ENCODE measurements at regions not wholly inside any gene's neighbourhood (a gene's known extent, or its start where the extent isn't known, plus 50 kb on each side); places are given as distances from the start of the nearest gene placed in this dataset.
A peak's percentile ranks its signal among the peaks of the same experiment; 100 is the strongest.

GRCh38 chr10:130999376-131000202, 311.9 kb downstream of the TCERG1L start:
- no peaks in the 10 kb centered on the region for H3K4me1 Mint-ChIP-seq
- no peak overlapping the region for H3K27ac Mint-ChIP-seq
- H3K4me3 Mint-ChIP-seq: no peak overlapping the region
- DNase-seq: no peak
- peaks cover 3% of the 10 kb centered on the region for H3K27me3 Mint-ChIP-seq
- no peaks in the 10 kb centered on the region for H3K36me3 Mint-ChIP-seq
- H3K9me3 Mint-ChIP-seq: peaks cover 3% of the 10 kb centered on the region

- Mint-ChIP-seq H3K27ac (peak overlapping the region; percentile 30), H3K4me1 (no peaks in the 10 kb centered on the region), H3K4me3 (no peak overlapping the region), H3K9me3 (peaks cover 4% of the 10 kb centered on the region), H3K27me3 (peaks cover 3% of the 10 kb centered on the region), H3K36me3 (no peaks in the 10 kb centered on the region)
- DNase-seq: no peak
These were observed 311.3 kb downstream of the TCERG1L start for GRCh38 chr10:131000244-131000643.

GRCh38 chr10:131000743-131001142, 310.8 kb downstream of the TCERG1L start:
- peaks cover 4% of the 10 kb centered on the region for H3K9me3 Mint-ChIP-seq
- H3K4me1 Mint-ChIP-seq: no peaks in the 10 kb centered on the region
- H3K27ac Mint-ChIP-seq: no peak overlapping the region
- H3K4me3 Mint-ChIP-seq: no peak overlapping the region
- H3K36me3 Mint-ChIP-seq: no peaks in the 10 kb centered on the region
- peaks cover 3% of the 10 kb centered on the region for H3K27me3 Mint-ChIP-seq
- DNase-seq: no peak

- Mint-ChIP-seq H3K4me1 (no peaks in the 10 kb centered on the region), H3K9me3 (peaks cover 1% of the 10 kb centered on the region), H3K36me3 (no peaks in the 10 kb centered on the region), H3K27me3 (peaks cover 3% of the 10 kb centered on the region), H3K27ac (no peak overlapping the region), H3K4me3 (no peak overlapping the region)
- DNase-seq: no peak
These were observed 310.1 kb downstream of the TCERG1L start for GRCh38 chr10:131001438-131001837.

- Mint-ChIP-seq H3K27ac (no peak overlapping the region), H3K36me3 (no peaks in the 10 kb centered on the region), H3K4me3 (no peak overlapping the region), H3K9me3 (peaks cover 1% of the 10 kb centered on the region), H3K27me3 (peaks cover 3% of the 10 kb centered on the region), H3K4me1 (no peaks in the 10 kb centered on the region)
- no peak for DNase-seq
These were observed 309.3 kb downstream of the TCERG1L start for GRCh38 chr10:131002031-131002861.

- DNase-seq: no peak
- H3K27me3 Mint-ChIP-seq: peaks cover 3% of the 10 kb centered on the region
- no peaks in the 10 kb centered on the region for H3K4me1 Mint-ChIP-seq
- H3K9me3 Mint-ChIP-seq: peaks cover 1% of the 10 kb centered on the region
- H3K36me3 Mint-ChIP-seq: no peaks in the 10 kb centered on the region
- no peak overlapping the region for H3K27ac Mint-ChIP-seq
- no peak overlapping the region for H3K4me3 Mint-ChIP-seq
These were observed 308.1 kb downstream of the TCERG1L start for GRCh38 chr10:131003455-131003854.

GRCh38 chr10:131004276-131004675, 307.2 kb downstream of the TCERG1L start:
- Mint-ChIP-seq H3K27me3 (no peaks in the 10 kb centered on the region), H3K4me3 (no peak overlapping the region), H3K4me1 (no peaks in the 10 kb centered on the region), H3K9me3 (peaks cover 1% of the 10 kb centered on the region), H3K27ac (no peak overlapping the region), H3K36me3 (no peaks in the 10 kb centered on the region)
- DNase-seq: no peak

- H3K9me3 Mint-ChIP-seq: peaks cover 1% of the 10 kb centered on the region
- no peaks in the 10 kb centered on the region for H3K27me3 Mint-ChIP-seq
- DNase-seq: no peak
- no peak overlapping the region for H3K4me3 Mint-ChIP-seq
- no peaks in the 10 kb centered on the region for H3K36me3 Mint-ChIP-seq
- H3K27ac Mint-ChIP-seq: no peak overlapping the region
- H3K4me1 Mint-ChIP-seq: no peaks in the 10 kb centered on the region
These were observed 304.9 kb downstream of the TCERG1L start for GRCh38 chr10:131006458-131007256.

- no peaks in the 10 kb centered on the region for H3K27me3 Mint-ChIP-seq
- peaks cover 1% of the 10 kb centered on the region for H3K9me3 Mint-ChIP-seq
- H3K27ac Mint-ChIP-seq: no peak overlapping the region
- no peaks in the 10 kb centered on the region for H3K36me3 Mint-ChIP-seq
- DNase-seq: no peak
- H3K4me3 Mint-ChIP-seq: no peak overlapping the region
- no peaks in the 10 kb centered on the region for H3K4me1 Mint-ChIP-seq
These were observed 301.7 kb downstream of the TCERG1L start for GRCh38 chr10:131009791-131010190.

GRCh38 chr10:131010965-131011575, 300.5 kb downstream of the TCERG1L start:
- DNase-seq: no peak
- Mint-ChIP-seq H3K4me1 (no peaks in the 10 kb centered on the region), H3K4me3 (no peak overlapping the region), H3K27me3 (no peaks in the 10 kb centered on the region), H3K9me3 (no peaks in the 10 kb centered on the region), H3K36me3 (no peaks in the 10 kb centered on the region), H3K27ac (no peak overlapping the region)

- Mint-ChIP-seq H3K4me1 (no peaks in the 10 kb centered on the region), H3K9me3 (no peaks in the 10 kb centered on the region), H3K27me3 (no peaks in the 10 kb centered on the region), H3K36me3 (no peaks in the 10 kb centered on the region), H3K27ac (no peak overlapping the region), H3K4me3 (no peak overlapping the region)
- no peak for DNase-seq
These were observed 299.4 kb downstream of the TCERG1L start for GRCh38 chr10:131011936-131012640.

- H3K4me3 Mint-ChIP-seq: no peak overlapping the region
- no peak for DNase-seq
These were observed 298.9 kb downstream of the TCERG1L start for GRCh38 chr10:131012641-131012985.

GRCh38 chr10:131013281-131013912, 298.1 kb downstream of the TCERG1L start:
- H3K27me3 Mint-ChIP-seq: no peaks in the 10 kb centered on the region
- DNase-seq: no peak
- no peak overlapping the region for H3K4me3 Mint-ChIP-seq
- no peaks in the 10 kb centered on the region for H3K4me1 Mint-ChIP-seq
- no peaks in the 10 kb centered on the region for H3K9me3 Mint-ChIP-seq
- no peak overlapping the region for H3K27ac Mint-ChIP-seq
- no peaks in the 10 kb centered on the region for H3K36me3 Mint-ChIP-seq

More at GRCh38 chr10:131012641-131012985, 298.9 kb downstream of the TCERG1L start:
- Mint-ChIP-seq H3K27ac (no peak overlapping the region), H3K4me1 (no peaks in the 10 kb centered on the region), H3K9me3 (no peaks in the 10 kb centered on the region), H3K36me3 (no peaks in the 10 kb centered on the region), H3K27me3 (no peaks in the 10 kb centered on the region)

- H3K27ac Mint-ChIP-seq: no peak overlapping the region
- no peaks in the 10 kb centered on the region for H3K36me3 Mint-ChIP-seq
- H3K27me3 Mint-ChIP-seq: no peaks in the 10 kb centered on the region
- H3K4me1 Mint-ChIP-seq: no peaks in the 10 kb centered on the region
- H3K9me3 Mint-ChIP-seq: no peaks in the 10 kb centered on the region
- H3K4me3 Mint-ChIP-seq: no peak overlapping the region
- no peak for DNase-seq
These were observed 297.2 kb downstream of the TCERG1L start for GRCh38 chr10:131014271-131014670.

Measured in activated naive CD8-positive, alpha-beta T cell treated with anti-CD3 and anti-CD28 coated beads for 36 hours (primary cell).